GM23338 (cell line): ENCODE measurements at regions not wholly inside any gene's neighbourhood (a gene's known extent, or its start where the extent isn't known, plus 50 kb on each side); places are given as distances from the start of the nearest gene placed in this dataset.
A peak's percentile ranks its signal among the peaks of the same experiment; 100 is the strongest.

Experiments used
- ATAC-seq: fragments of 200-7000 bp; cut with Tn5 transposase; 3 replicates; pipeline ENCODE4 v1.9.1; 2020
- DNase-seq: peaks from one replicate; pipeline ENCODE4 v3.0.0-alpha.2; 2015; ENCODE audit warnings: low spot score
- H2AFZ ChIP-seq: fragments of 200-600 bp; sonication (generic); 2 replicates; pipeline ENCODE4 v1.8.0; 2016; ENCODE audit warnings: antibody characterized with exemption, mild to moderate bottlenecking, moderate library complexity
- H3F3A ChIP-seq: fragments of 200-600 bp; sonication (generic); replicated peaks from 2 replicates; pipeline ENCODE4 v1.8.0; 2017; ENCODE audit warnings: antibody characterized with exemption, mixed run types, low read depth
- H3K27ac ChIP-seq: fragments of 200-600 bp; sonication (generic); 2 replicates; pipeline ENCODE4 v1.6.1; 2016; ENCODE audit warnings: low read depth
- H3K27me3 ChIP-seq: fragments of 200-600 bp; sonication (generic); 2 replicates; pipeline ENCODE4 v1.8.0; 2016; ENCODE audit warnings: mild to moderate bottlenecking, mixed run types, moderate library complexity; ENCODE audit not compliant: insufficient read depth
- H3K36me3 ChIP-seq: fragments of 200-600 bp; sonication (generic); 2 replicates; pipeline ENCODE4 v1.8.0; 2016; ENCODE audit warnings: mild to moderate bottlenecking; ENCODE audit not compliant: insufficient read depth
- H3K4me1 ChIP-seq: fragments of 200-600 bp; sonication (generic); 2 replicates; pipeline ENCODE4 v1.8.0; 2016; ENCODE audit warnings: mild to moderate bottlenecking, moderate library complexity; ENCODE audit not compliant: insufficient read depth
- H3K4me2 ChIP-seq: fragments of 200-600 bp; sonication (generic); 2 replicates; pipeline ENCODE4 v1.7.1; 2017; ENCODE audit warnings: mixed run types
- H3K4me3 ChIP-seq: fragments of 200-600 bp; sonication (generic); 2 replicates; pipeline ENCODE4 v1.6.1; 2016; ENCODE audit warnings: mixed run types
- H3K79me2 ChIP-seq: fragments of 200-600 bp; sonication (generic); replicated peaks from 2 replicates; pipeline ENCODE4 v1.8.0; 2017; ENCODE audit warnings: mild to moderate bottlenecking; ENCODE audit not compliant: insufficient read depth
- H3K9me2 ChIP-seq: fragments of 200-600 bp; sonication (generic); 2 replicates; pipeline ENCODE4 v1.8.0; 2017; ENCODE audit not compliant: insufficient read depth
- H4K20me1 ChIP-seq: fragments of 200-600 bp; sonication (generic); replicated peaks from 2 replicates; pipeline ENCODE4 v1.8.0; 2017; ENCODE audit warnings: mild to moderate bottlenecking; ENCODE audit not compliant: insufficient read depth
- H3K27ac Mint-ChIP-seq: 2 replicates; pipeline ENCODE4 v1.8.0; 2020; ENCODE audit warnings: inconsistent platforms, mild to moderate bottlenecking, moderate library complexity, mixed read lengths
- H3K27me3 Mint-ChIP-seq: 3 replicates; pipeline ENCODE4 v1.8.0; 2022; ENCODE audit warnings: low read depth, mild to moderate bottlenecking, moderate library complexity, mixed read lengths, inconsistent platforms; ENCODE audit not compliant: insufficient read depth, poor library complexity
- H3K36me3 Mint-ChIP-seq: 3 replicates; pipeline ENCODE4 v1.8.0; 2021; ENCODE audit warnings: low read depth, mild to moderate bottlenecking, inconsistent platforms, moderate library complexity, mixed read lengths
- H3K4me1 Mint-ChIP-seq: 3 replicates; pipeline ENCODE4 v1.8.0; 2020; ENCODE audit warnings: mild to moderate bottlenecking, inconsistent platforms, mixed read lengths
- H3K4me3 Mint-ChIP-seq: 3 replicates; pipeline ENCODE4 v1.8.0; 2021; ENCODE audit warnings: moderate library complexity, mild to moderate bottlenecking, inconsistent platforms, mixed read lengths
- H3K9me3 Mint-ChIP-seq: 3 replicates; pipeline ENCODE4 v1.8.0; 2020; ENCODE audit warnings: moderate library complexity, mild to moderate bottlenecking, inconsistent platforms, mixed read lengths
- CREB1 ChIP-seq: fragments of 250-450 bp; sonication (Bioruptor Pico); IDR thresholded peaks from 2 replicates; pipeline ENCODE4 v1.5.0; 2020; ENCODE audit warnings: low read depth, mild to moderate bottlenecking, moderate library complexity
- CTCF ChIP-seq, 2 experiments: fragments of 200-600 bp in 1 of 2; sonication (generic) in 1 of 2; conservative IDR thresholded peaks; 2 replicates each; pipeline versions ENCODE4 v1.5.1 to v1.6.1; 2016 to 2017; ENCODE audit warnings: antibody characterized with exemption in 2 of 2, low read depth in 2 of 2, mild to moderate bottlenecking in 2 of 2, moderate library complexity in 1 of 2
- ETS1 ChIP-seq: IDR thresholded peaks from 2 replicates; pipeline ENCODE4 v1.6.1; 2016; ENCODE audit warnings: antibody characterized with exemption
- EZH2 ChIP-seq: fragments of 200-600 bp; sonication (generic); IDR thresholded peaks from one replicate; pipeline ENCODE4 v1.8.0; 2017; ENCODE audit warnings: antibody characterized with exemption, mild to moderate bottlenecking, low read depth; ENCODE audit not compliant: unreplicated experiment
- EZH2phosphoT487 ChIP-seq: fragments of 200-600 bp; sonication (generic); IDR thresholded peaks from one replicate; pipeline ENCODE4 v1.8.1; 2018; ENCODE audit warnings: antibody characterized with exemption; ENCODE audit not compliant: unreplicated experiment
- JUNB ChIP-seq: IDR thresholded peaks from one replicate; pipeline ENCODE4 v1.6.1; 2016; ENCODE audit warnings: antibody characterized with exemption; ENCODE audit not compliant: unreplicated experiment
- NANOG ChIP-seq: IDR thresholded peaks from 2 replicates; pipeline ENCODE4 v1.6.1; 2016; ENCODE audit warnings: antibody characterized with exemption, borderline replicate concordance
- REST ChIP-seq: IDR thresholded peaks from one replicate; pipeline ENCODE4 v1.6.1; 2018; ENCODE audit warnings: antibody characterized with exemption; ENCODE audit not compliant: unreplicated experiment
- STAT1 ChIP-seq: IDR thresholded peaks from one replicate; pipeline ENCODE4 v1.6.1; 2016; ENCODE audit warnings: antibody characterized with exemption; ENCODE audit not compliant: unreplicated experiment
- ZNF114 ChIP-seq: fragments of 250-450 bp; sonication (Bioruptor Pico); IDR thresholded peaks from 2 replicates; pipeline ENCODE4 v1.5.0; 2020; ENCODE audit warnings: mild to moderate bottlenecking, moderate library complexity
- ZNF331 ChIP-seq: fragments of 250-450 bp; sonication (Bioruptor Pico); IDR thresholded peaks from 2 replicates; pipeline ENCODE4 v1.5.0; 2020; ENCODE audit warnings: low read depth, mild to moderate bottlenecking, moderate library complexity

GRCh38 chr2:7771781-7772180, 854.6 kb downstream of the RNF144A start (continued):
- TF ChIP-seq REST = no peak
- TF ChIP-seq CTCF (conservative IDR thresholded peaks at IDR 0.05; ENCODE audit: low read depth in 2 of 2) = no peak
- no peak for TF ChIP-seq NANOG
- TF ChIP-seq EZH2phosphoT487 = no peak

GRCh38 chr2:7773362-7774360, 856.4 kb downstream of the RNF144A start:
- Mint-ChIP-seq H3K4me3 (no peak overlapping the region), H3K36me3 (0 out of 3 replicates have a peak, but pooled peaks cover 3% of the 10 kb centered on the region), H3K4me1 (peaks cover 15% of the 10 kb centered on the region), H3K27me3 (peaks cover 7% of the 10 kb centered on the region), H3K27ac (no peak overlapping the region), H3K9me3 (no peaks in the 10 kb centered on the region; the same call in 2 of the 3 replicates)
- Histone ChIP-seq H3F3A (no peaks in the 10 kb centered on the region), H3K4me2 (0 out of 2 replicates have a peak overlapping the region, but pooled peaks have one; percentile 26), H3K36me3 (no peaks in the 10 kb centered on the region), H3K27ac (no peak overlapping the region), H4K20me1 (no peaks in the 10 kb centered on the region), H2AFZ (0 out of 2 replicates have a peak overlapping the region, but pooled peaks have one; percentile 38), H3K4me3 (no peak overlapping the region), H3K4me1 (peaks cover 9% of the 10 kb centered on the region), H3K79me2 (no peaks in the 10 kb centered on the region), H3K27me3 (no peaks in the 10 kb centered on the region), H3K9me2 (peaks cover 16% of the 10 kb centered on the region)
- DNase-seq (no peak), ATAC-seq (no peak; the same call in 2 of the 3 replicates)
- no peak for TF ChIP-seq ZNF114 (CRISPR knock-in tag)
- TF ChIP-seq EZH2 = no peak
- no peak for TF ChIP-seq JUNB
- TF ChIP-seq ETS1 = no peak
- TF ChIP-seq CREB1 (CRISPR knock-in tag) = no peak
- TF ChIP-seq NANOG = no peak
- no peak for TF ChIP-seq EZH2phosphoT487
- no peak for TF ChIP-seq STAT1
- no peak for TF ChIP-seq ZNF331 (CRISPR knock-in tag)
- no peak for TF ChIP-seq REST
